NCI-H526 treated with DMSO at 0.1 percent for 48 hours (cell line): ENCODE measurements at regions not wholly inside any gene's neighbourhood (a gene's known extent, or its start where the extent isn't known, plus 50 kb on each side); places are given as distances from the start of the nearest gene placed in this dataset.
"Not testable (repeated sequence)": the region's sequence is repeated elsewhere in the genome, so short reads cannot be mapped to it uniquely, and the experiment has no call there.

Experiments
- DNase-seq: peaks from one replicate; lab custom pipeline; 2025; lab: John Stamatoyannopoulos, UW

DNA sequence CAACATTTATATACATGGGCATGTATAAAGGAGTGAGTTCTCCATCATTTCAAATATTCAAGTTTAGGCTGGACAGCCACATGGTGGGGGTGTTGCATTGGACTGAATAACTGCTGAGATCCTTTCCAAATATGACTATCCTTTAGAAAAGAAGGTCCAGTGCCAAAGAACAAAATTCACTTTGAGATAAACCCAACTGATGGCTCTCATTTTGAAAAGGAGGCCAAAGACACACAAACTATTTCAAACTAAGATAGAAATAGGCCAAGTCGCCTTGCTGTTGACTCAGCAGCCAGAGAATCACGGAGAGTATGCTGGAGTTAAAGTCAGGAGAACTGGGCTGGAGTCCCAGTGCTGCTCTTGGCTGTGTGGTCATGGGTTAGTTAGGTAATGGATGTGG, 204.5 kb upstream of the LRATD1 start:
- DNase-seq: no peak

GRCh38 chr2:14433946-14434495, 198.5 kb upstream of the LRATD1 start:
- no peak for DNase-seq

DNA sequence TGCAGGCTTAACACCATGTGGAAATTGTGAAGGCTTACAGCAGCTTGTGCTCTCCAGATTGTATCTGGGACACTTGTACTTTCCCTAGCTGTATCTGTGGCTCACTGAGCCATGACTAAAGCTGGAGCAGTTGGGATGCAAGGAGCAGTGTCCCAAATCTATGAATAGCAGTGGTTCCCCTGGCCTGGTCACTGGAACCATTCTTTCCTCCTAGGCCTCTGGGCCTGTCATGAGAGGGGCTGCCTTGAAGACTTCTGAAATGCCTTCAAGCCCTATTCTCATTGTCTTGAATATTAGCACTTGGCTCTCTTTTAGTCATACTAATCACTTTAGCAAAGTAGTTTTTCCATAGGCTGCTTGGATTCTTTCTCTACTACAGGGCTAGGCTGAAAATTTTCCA, 186.8 kb upstream of the LRATD1 start:
- no peak for DNase-seq

GRCh38 chr2:14448340-14448739, 184.2 kb upstream of the LRATD1 start:
- DNase-seq: no peak

DNA sequence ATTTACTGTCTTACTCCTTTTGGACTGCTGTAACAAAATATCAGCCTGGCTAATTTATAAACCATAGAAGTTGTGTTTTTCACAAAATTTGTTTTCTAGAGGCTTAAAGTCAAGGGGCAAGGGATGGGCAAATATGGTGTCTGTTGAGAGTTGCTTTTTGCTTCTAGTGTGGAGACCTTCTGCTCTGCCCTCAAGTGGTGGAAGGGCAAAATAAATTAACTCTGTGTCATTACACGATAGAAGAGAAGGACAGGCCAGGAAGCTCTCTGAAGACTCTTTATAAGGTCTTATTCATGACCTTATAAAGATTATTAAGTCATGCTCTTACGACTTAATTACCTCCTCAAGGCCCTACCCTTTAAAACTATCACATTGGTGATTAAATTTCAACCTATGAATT, 181.2 kb upstream of the LRATD1 start:
- DNase-seq: no peak

DNA sequence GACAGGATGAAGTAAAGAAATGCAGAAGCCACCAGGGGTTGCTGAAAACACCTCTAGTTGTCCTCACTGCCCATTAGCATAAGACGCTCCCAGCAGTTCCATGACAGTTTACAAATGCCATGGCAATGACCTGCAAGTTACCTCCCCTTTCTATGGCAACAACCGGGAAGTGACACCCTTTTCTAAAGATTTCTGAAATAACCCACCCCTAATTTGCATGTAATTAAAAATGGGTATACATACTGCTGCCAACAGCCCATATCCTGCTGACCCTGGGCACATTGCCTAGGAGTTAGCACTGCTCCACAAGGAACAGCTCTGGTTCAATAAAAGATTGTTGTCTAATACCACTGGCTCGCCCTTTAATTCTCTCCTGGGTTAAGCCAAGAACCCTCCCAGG, 178.3 kb upstream of the LRATD1 start:
- DNase-seq: no peak

GRCh38 chr2:14459786-14460325, 172.7 kb upstream of the LRATD1 start:
- DNase-seq: no peak

- no peak for DNase-seq
These were observed 156.5 kb upstream of the LRATD1 start for GRCh38 chr2:14475994-14476393.

DNA sequence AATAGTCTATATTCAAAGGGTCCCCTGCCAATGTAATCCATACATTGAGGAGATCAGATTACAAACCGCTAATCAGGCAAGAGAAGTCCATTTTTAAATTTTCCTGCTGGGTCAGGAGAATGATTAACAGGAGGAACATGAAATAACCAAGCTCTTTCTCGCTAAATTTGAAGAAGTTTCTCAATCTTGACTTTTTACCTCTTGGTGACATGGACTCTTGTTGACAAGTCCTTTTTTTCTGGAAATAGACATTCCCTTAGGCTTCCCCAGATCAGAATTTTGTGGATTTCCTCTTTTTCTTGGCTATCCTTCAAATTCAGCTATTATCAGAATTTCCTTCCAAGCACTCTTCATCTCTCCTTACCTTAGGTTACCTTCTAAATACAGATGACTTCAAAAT, 153.0 kb upstream of the LRATD1 start:
- DNase-seq: no peak

DNA sequence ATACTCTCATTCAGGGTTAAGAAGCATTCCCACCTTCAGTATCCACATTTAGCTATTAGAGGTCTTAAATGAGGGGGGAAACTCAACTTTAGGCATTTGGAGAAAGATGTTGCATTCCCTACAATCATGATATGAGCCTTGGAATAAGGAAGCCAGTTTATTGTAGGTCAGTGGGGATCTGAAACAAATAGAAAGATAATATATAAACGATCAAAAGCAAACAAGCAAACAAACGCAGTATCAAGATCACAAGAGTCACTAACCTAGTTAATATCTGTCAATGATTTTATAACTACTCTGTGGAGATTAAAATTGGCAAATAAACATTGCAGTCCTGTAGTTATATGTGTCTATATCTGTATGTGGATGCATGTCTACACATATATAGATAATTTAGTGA, 152.4 kb upstream of the LRATD1 start:
- DNase-seq: no peak

DNA sequence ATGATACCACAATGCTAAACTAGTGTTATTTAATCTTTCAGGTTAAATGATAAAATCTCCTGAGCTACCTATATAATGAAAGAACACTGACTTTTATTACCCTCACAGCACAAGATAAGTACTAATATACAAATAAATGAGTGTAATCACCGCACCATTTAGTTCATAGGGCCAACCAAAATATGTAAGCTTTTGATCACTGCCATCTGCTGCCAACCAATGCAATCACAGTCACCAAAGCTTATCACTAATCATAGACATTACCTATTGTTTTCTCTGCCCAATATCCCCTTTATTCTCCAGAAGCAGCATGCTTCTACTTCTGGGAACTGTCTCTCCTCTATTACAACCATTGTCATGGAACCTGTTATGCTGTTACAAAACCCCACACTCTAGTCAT, 151.6 kb upstream of the LRATD1 start:
- DNase-seq: no peak

DNA sequence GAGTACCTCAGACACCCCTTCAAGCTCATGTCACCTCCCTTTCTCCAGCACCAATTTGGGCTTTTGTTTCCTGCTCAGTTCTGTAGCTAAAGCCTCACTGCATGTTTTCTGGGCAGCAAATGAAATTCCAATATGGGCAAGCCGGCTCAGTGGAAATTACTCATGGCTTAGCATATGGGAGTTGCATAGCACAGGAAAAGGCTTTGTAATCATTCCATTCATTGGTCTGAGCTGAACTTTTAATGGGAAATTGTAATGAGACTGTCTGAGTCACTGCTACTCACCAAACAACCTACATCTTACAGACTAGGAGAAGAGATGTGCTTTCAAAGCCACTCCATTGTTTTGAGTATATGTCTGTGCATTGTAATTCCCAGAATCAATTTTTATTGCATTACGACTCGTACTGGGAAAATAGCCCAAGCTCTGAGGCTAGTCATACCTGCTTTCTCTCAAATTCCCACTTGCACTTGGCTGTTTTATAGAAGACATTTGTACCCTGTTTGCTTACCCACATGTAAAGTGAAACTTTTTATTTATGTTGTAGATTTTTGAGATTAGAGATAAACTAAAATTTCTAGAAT, 139.5 kb upstream of the LRATD1 start:
- DNase-seq: no peak

- no peak for DNase-seq
These were observed 137.8 kb upstream of the LRATD1 start for GRCh38 chr2:14494759-14495158.

GRCh38 chr2:14501061-14501460, 131.5 kb upstream of the LRATD1 start:
- DNase-seq: no peak

DNA sequence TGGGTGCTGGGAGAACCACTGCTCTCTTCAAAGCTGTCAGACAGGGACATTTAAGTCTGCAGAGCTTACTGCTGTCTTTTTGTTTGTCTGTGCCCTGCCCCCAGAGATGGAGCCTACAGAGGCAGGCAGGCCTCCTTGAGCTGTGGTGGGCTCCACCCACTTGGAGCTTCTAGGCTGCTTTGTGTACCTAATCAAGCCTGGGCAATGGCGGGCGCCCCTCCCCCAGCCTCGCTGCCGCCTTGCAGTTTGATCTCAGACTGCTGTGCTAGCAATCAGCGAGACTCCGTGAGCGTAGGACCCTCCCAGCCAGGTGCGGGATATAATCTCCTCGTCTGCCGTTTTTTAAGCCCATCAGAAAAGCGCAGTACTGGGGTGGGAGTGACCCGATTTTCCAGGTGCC, 125.6 kb upstream of the LRATD1 start:
- not testable (repeated sequence) for DNase-seq

- DNase-seq: no peak
These were observed 121.0 kb upstream of the LRATD1 start for GRCh38 chr2:14511541-14511940.

DNA sequence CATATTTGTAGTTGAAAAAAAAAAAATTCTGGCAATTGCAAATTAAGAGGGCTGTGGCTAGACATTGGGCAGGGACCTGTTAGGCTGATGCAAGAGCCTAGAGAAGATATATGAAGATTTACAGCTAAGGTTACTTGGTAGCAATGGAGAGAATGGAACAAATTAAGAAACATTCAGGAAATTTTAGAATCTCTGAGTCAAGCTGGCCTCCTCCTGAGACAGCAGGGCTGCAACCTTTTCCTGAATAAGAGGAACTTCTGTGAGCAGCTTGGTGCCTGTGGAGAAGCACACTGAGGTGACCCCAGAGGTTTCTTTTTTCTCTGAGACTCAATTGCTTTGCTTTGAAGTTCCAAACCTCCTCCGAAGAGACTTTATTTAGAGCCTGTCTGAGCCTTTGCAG, 118.6 kb upstream of the LRATD1 start:
- no peak for DNase-seq

DNA sequence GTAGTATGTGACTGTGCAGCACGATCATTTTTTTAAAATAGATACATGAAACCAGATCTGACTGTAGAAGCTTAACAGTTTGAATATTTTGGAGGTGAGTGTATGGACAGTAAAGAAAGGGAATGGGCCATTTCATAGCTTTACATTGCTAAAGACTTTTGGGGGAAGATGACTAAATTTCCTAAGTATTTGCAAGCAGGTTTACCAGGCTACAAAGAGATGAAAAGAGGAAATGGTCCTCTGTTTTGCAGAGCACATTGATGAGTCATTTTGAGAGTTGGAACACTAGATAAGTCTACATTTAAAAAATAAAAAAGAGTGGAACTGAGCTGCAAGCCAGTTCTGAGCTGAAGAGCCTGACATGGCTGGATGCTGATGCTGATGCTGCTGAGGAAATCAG, 115.7 kb upstream of the LRATD1 start:
- DNase-seq: no peak

DNA sequence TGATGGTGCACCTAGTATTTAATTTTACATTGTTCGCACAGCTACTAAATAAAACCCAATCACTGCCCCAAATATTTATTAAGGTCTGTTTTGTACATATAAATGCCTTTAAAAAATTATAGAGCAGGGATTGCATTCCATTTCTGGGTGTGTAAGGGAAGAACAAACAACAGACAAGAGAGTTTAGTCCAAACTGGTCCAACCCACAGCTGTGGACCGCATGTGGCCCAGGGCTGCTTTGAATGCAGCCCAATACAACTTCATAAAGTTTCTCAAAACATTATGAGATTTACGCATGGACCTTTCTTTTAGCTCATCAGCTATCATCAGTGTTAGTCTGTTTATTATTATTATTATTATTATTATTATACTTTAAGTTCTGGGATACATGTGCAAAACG, 114.8 kb upstream of the LRATD1 start:
- no peak for DNase-seq

GRCh38 chr2:14520385-14520945, 112.1 kb upstream of the LRATD1 start:
- DNase-seq: no peak

- no peak for DNase-seq
These were observed 108.3 kb upstream of the LRATD1 start for GRCh38 chr2:14524041-14524802.

GRCh38 chr2:14524803-14525080, 107.8 kb upstream of the LRATD1 start:
- no peak for DNase-seq

- no peak for DNase-seq
These were observed 102.0 kb upstream of the LRATD1 start for GRCh38 chr2:14530506-14530905.
